Subcutaneous abdominal adipose tissue (tissue), 5 donors: ENCODE measurements at regions not wholly inside any gene's neighbourhood (a gene's known extent, or its start where the extent isn't known, plus 50 kb on each side); places are given as distances from the start of the nearest gene placed in this dataset.

Experiments
- H3K27ac ChIP-seq: one replicate; pipeline ENCODE4 v1.7.0; 2013; ENCODE audit warnings: low read depth, mild to moderate bottlenecking, inconsistent platforms, low read length, moderate library complexity
- H3K27me3 ChIP-seq, 5 donors: one replicate each; pipeline ENCODE4 v1.7.0; 2013; ENCODE audit warnings: low read length in 5 of 5, inconsistent platforms in 1 of 5; ENCODE audit not compliant: control insufficient read depth in 5 of 5, insufficient read depth in 4 of 5
- H3K36me3 ChIP-seq, 5 donors: one replicate each; pipeline ENCODE4 v1.7.0; 2013; ENCODE audit warnings: low read length in 5 of 5; ENCODE audit not compliant: control insufficient read depth in 5 of 5, insufficient read depth in 5 of 5
- H3K4me1 ChIP-seq, 5 donors: one replicate each; pipeline ENCODE4 v1.7.0; 2013; ENCODE audit warnings: low read length in 5 of 5, mild to moderate bottlenecking in 3 of 5, moderate library complexity in 1 of 5; ENCODE audit not compliant: control insufficient read depth in 5 of 5, insufficient read depth in 5 of 5
- H3K4me3 ChIP-seq, 5 donors: one replicate each; pipeline ENCODE4 v1.7.0; 2013; ENCODE audit warnings: low read length in 5 of 5, low read depth in 1 of 5
- H3K9ac ChIP-seq, 5 donors: one replicate each; pipeline ENCODE4 v1.7.0; 2013; ENCODE audit warnings: low read length in 5 of 5, mild to moderate bottlenecking in 4 of 5, moderate library complexity in 3 of 5
- H3K9me3 ChIP-seq, 5 donors: one replicate each; pipeline ENCODE4 v1.7.0; 2013; ENCODE audit warnings: low read length in 5 of 5; ENCODE audit not compliant: control insufficient read depth in 5 of 5
- donor health status: healthy.
- donor health status: healthy.
- donor health status: healthy.
- donor health status: healthy.
- donor health status: healthy.

- H3K27ac ChIP-seq, result no peak overlapping the region
- H3K4me3 ChIP-seq, result no peak overlapping the region
- no peaks in the 10 kb centered on the region for H3K36me3 ChIP-seq
- H3K4me1 ChIP-seq, result no peaks in the 10 kb centered on the region
- no peaks in the 10 kb centered on the region for H3K27me3 ChIP-seq
- no peak overlapping the region for H3K9ac ChIP-seq
- H3K9me3 ChIP-seq, result no peaks in the 10 kb centered on the region
Observed at GRCh38 chr4:181291615-181292014, 951.6 kb upstream of the TENM3 start.

DNA sequence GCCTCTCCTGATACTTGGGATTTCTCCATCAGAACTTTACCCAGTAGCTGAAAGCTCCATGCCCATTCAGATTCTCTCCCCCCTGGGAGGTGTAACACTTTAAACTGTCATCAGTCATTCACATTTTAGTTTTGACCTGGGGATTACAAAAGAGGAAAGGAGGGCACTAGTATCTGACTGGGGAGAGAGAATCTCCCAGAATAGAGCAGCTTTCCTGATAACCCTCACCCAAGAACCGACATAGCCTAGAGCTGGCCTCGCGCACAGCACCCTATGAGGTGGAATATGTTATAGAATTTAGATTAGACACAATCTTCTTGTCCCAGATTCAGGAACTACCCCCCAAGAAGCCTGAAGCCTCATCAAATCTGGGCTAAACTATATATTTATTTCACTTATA, 950.2 kb upstream of the TENM3 start:
- no peaks in the 10 kb centered on the region for H3K36me3 ChIP-seq
- H3K9me3 ChIP-seq, result no peaks in the 10 kb centered on the region
- no peaks in the 10 kb centered on the region for H3K4me1 ChIP-seq
- no peak overlapping the region for H3K9ac ChIP-seq
- H3K27ac ChIP-seq, result no peak overlapping the region
- H3K4me3 ChIP-seq, result no peak overlapping the region
- no peaks in the 10 kb centered on the region for H3K27me3 ChIP-seq

DNA sequence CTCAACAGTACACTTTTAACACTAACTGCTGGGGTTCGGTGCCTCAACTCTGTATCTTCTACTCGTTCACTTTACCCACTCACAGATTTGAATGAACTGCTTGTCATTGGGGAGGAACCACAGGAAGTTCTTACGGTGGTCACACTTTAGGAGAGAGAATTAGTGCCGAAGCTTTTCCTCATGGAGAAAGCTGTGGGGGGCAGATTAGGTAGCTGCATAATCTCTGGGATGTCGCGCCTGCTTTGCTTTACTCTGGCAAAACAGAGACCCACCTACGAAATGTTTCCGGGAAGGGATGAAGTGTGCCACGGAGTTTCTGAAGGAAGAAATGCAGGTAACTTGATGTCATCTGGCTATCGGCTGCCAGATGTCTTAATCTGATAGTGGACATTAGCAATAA, 949.7 kb upstream of the TENM3 start:
- H3K27ac ChIP-seq, result no peak overlapping the region
- no peaks in the 10 kb centered on the region for H3K4me1 ChIP-seq
- H3K36me3 ChIP-seq, result no peaks in the 10 kb centered on the region
- no peaks in the 10 kb centered on the region for H3K9me3 ChIP-seq
- no peak overlapping the region for H3K4me3 ChIP-seq
- H3K9ac ChIP-seq, result no peak overlapping the region
- no peaks in the 10 kb centered on the region for H3K27me3 ChIP-seq

DNA sequence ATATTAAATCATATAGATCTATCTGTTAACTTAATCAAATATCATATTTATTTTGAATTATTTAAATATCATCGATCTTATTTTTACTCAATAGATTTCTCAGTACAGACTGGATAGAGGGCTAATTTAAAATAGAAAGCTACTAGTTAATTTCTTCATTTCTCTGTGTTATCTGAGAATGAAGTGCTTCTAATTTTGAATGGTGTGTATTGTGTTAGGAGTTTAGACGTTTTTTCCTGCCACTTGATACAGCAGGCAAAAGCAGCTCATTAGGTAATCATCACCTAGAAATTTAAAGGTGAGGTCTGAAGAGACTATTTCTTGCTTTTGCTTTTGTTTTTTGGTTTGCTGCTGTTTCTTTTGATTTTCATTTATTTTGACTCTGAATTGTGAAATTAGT, 948.8 kb upstream of the TENM3 start:
- no peak overlapping the region for H3K27ac ChIP-seq
- H3K4me3 ChIP-seq, result no peak overlapping the region
- no peaks in the 10 kb centered on the region for H3K4me1 ChIP-seq
- H3K9ac ChIP-seq, result no peak overlapping the region
- no peaks in the 10 kb centered on the region for H3K9me3 ChIP-seq
- no peaks in the 10 kb centered on the region for H3K36me3 ChIP-seq
- H3K27me3 ChIP-seq, result no peaks in the 10 kb centered on the region

- H3K4me3 ChIP-seq, result no peak overlapping the region
- no peaks in the 10 kb centered on the region for H3K4me1 ChIP-seq
- H3K27ac ChIP-seq, result no peak overlapping the region
- H3K9me3 ChIP-seq, result no peaks in the 10 kb centered on the region
- no peaks in the 10 kb centered on the region for H3K36me3 ChIP-seq
- H3K27me3 ChIP-seq, result no peaks in the 10 kb centered on the region
- no peak overlapping the region for H3K9ac ChIP-seq
Observed at GRCh38 chr4:181301735-181302710, 941.2 kb upstream of the TENM3 start.

- Histone ChIP-seq H3K9ac (no peak overlapping the region), H3K4me1 (no peaks in the 10 kb centered on the region), H3K4me3 (no peak overlapping the region), H3K27me3 (no peaks in the 10 kb centered on the region), H3K9me3 (no peaks in the 10 kb centered on the region), H3K36me3 (no peaks in the 10 kb centered on the region), H3K27ac (no peak overlapping the region)
Observed at GRCh38 chr4:181307824-181308223, 935.4 kb upstream of the TENM3 start.

GRCh38 chr4:181308476-181309312, 934.5 kb upstream of the TENM3 start:
- Histone ChIP-seq H3K4me1 (no peaks in the 10 kb centered on the region), H3K9ac (no peak overlapping the region), H3K9me3 (no peaks in the 10 kb centered on the region), H3K4me3 (no peak overlapping the region), H3K27me3 (no peaks in the 10 kb centered on the region), H3K36me3 (no peaks in the 10 kb centered on the region), H3K27ac (no peak overlapping the region)

GRCh38 chr4:181312066-181312465, 931.1 kb upstream of the TENM3 start:
- Histone ChIP-seq H3K27ac (no peak overlapping the region), H3K4me3 (no peak overlapping the region), H3K9ac (no peak overlapping the region), H3K4me1 (no peaks in the 10 kb centered on the region), H3K27me3 (no peaks in the 10 kb centered on the region), H3K9me3 (no peaks in the 10 kb centered on the region), H3K36me3 (no peaks in the 10 kb centered on the region)

DNA sequence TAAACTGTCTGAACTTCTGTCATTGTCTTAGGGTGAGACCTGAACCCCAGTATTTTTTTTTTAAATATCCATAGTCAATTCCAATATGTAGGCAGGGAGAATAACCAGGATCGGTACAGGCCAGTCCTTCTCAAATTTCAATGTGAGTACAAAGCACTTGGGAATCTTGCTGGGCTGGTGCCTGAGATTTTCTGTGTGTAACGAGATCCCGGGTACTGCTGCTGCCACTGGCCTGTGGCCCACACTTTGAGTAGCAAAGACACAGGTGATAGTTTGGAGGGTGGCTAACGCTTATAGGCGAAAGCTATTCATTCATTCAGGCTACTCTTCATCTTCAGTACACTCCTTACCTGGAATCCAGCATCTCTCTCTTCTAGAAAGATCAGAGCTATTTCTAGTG, 923.6 kb upstream of the TENM3 start:
- Histone ChIP-seq H3K4me1 (no peaks in the 10 kb centered on the region), H3K27ac (no peak overlapping the region), H3K4me3 (no peak overlapping the region), H3K9me3 (no peaks in the 10 kb centered on the region), H3K27me3 (no peaks in the 10 kb centered on the region), H3K9ac (no peak overlapping the region), H3K36me3 (no peaks in the 10 kb centered on the region)

GRCh38 chr4:181323061-181323460, 920.1 kb upstream of the TENM3 start:
- H3K36me3 ChIP-seq, result no peaks in the 10 kb centered on the region
- H3K27me3 ChIP-seq, result no peaks in the 10 kb centered on the region
- no peak overlapping the region for H3K9ac ChIP-seq
- no peaks in the 10 kb centered on the region for H3K4me1 ChIP-seq
- H3K27ac ChIP-seq, result no peak overlapping the region
- H3K9me3 ChIP-seq, result no peaks in the 10 kb centered on the region
- no peak overlapping the region for H3K4me3 ChIP-seq
